Loucy (cell line): ENCODE measurements at regions not wholly inside any gene's neighbourhood (a gene's known extent, or its start where the extent isn't known, plus 50 kb on each side); places are given as distances from the start of the nearest gene placed in this dataset.

Experiments
- H2AFZ ChIP-seq: fragments of 200-600 bp; sonication (generic); 2 replicates; pipeline ENCODE4 v1.6.0; 2016; ENCODE audit warnings: antibody characterized with exemption, mild to moderate bottlenecking, low read length, moderate library complexity
- H3F3A ChIP-seq: fragments of 200-600 bp; 2 replicates; pipeline ENCODE4 v1.6.0; 2016; ENCODE audit warnings: antibody characterized with exemption, low read depth, mild to moderate bottlenecking
- H3K27me3 ChIP-seq: fragments of 200-600 bp; sonication (generic); 2 replicates; pipeline ENCODE4 v1.6.1; 2014; ENCODE audit warnings: low read length, mild to moderate bottlenecking; ENCODE audit not compliant: insufficient read depth, poor library complexity, severe bottlenecking
- H3K36me3 ChIP-seq: fragments of 200-600 bp; sonication (generic); 2 replicates; pipeline ENCODE4 v1.6.1; 2016; ENCODE audit warnings: low read length; ENCODE audit not compliant: insufficient read depth
- H3K4me1 ChIP-seq: fragments of 200-600 bp; sonication (generic); 2 replicates; pipeline ENCODE4 v1.5.1; 2014; ENCODE audit warnings: low read length, mild to moderate bottlenecking; ENCODE audit not compliant: insufficient read depth, poor library complexity, severe bottlenecking
- H3K4me2 ChIP-seq: fragments of 200-600 bp; sonication (generic); 2 replicates; pipeline ENCODE4 v1.6.0; 2014; ENCODE audit warnings: antibody characterized with exemption, low read length, low read depth, mild to moderate bottlenecking; ENCODE audit not compliant: poor library complexity, severe bottlenecking
- H3K4me3 ChIP-seq: fragments of 200-600 bp; sonication (generic); 2 replicates; pipeline ENCODE4 v1.5.1; 2014; ENCODE audit warnings: low read length, mild to moderate bottlenecking, mixed read lengths; ENCODE audit not compliant: poor library complexity, severe bottlenecking
- H3K79me2 ChIP-seq: fragments of 200-600 bp; sonication (generic); 2 replicates; pipeline ENCODE4 v1.6.1; 2014; ENCODE audit warnings: low read length; ENCODE audit not compliant: insufficient read depth
- H3K9ac ChIP-seq: fragments of 200-600 bp; sonication (generic); 2 replicates; pipeline ENCODE4 v1.6.0; 2014; ENCODE audit warnings: mild to moderate bottlenecking, low read depth, low read length, moderate library complexity; ENCODE audit not compliant: poor library complexity, severe bottlenecking
- H3K9me2 ChIP-seq: fragments of 200-600 bp; sonication (generic); replicated peaks from 2 replicates; pipeline ENCODE4 v1.6.1; 2016; ENCODE audit warnings: low read depth, low read length, mixed read lengths
- H3K9me3 ChIP-seq: fragments of 200-600 bp; sonication (generic); 2 replicates; pipeline ENCODE4 v1.6.1; 2014; ENCODE audit warnings: mild to moderate bottlenecking, antibody characterized with exemption, low read length, low read depth; ENCODE audit not compliant: insufficient read depth
- H4K20me1 ChIP-seq: fragments of 200-600 bp; sonication (generic); 2 replicates; pipeline ENCODE4 v1.6.0; 2014; ENCODE audit warnings: antibody characterized with exemption, low read length, mild to moderate bottlenecking; ENCODE audit not compliant: insufficient read depth, poor library complexity, severe bottlenecking
- EZH2phosphoT487 ChIP-seq: fragments of 200-600 bp; IDR thresholded peaks from 2 replicates; pipeline ENCODE4 v1.6.1; 2018; ENCODE audit warnings: antibody characterized with exemption, mild to moderate bottlenecking, moderate library complexity, borderline replicate concordance
- TF ChIP-seq, protein P1 (sequence below): fragments of 200-600 bp; sonication (generic); conservative IDR thresholded peaks from 2 replicates; pipeline ENCODE4 v1.5.1; 2014; ENCODE audit warnings: mild to moderate bottlenecking, antibody characterized with exemption, low read length

DNA sequence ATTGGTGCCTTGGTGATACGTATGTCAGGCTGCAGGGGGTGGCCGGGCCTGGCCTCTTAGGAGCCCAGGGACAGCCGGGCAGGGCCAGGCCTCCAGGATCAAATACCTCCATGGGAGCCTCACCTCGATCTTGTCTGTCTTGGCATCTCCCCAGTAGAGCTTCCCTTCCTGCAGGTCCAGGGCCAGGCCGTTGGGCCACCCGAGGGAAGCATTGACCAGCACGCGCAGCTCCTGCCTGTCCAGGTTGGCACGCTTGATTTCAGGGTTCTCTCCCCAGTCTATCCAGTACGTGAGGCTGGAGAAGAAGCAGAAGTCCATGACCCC, 137.7 kb downstream of the CRYBB2 start:
- Histone ChIP-seq H3K9me3 (no peaks in the 10 kb centered on the region), H3K4me3 (no peak overlapping the region), H3F3A (no peaks in the 10 kb centered on the region), H3K79me2 (peaks cover 20% of the 10 kb centered on the region; the same call in 1 of the 2 replicates), H3K4me1 (peaks cover 10% of the 10 kb centered on the region), H3K9ac (no peak overlapping the region), H3K9me2 (no peaks in the 10 kb centered on the region), H3K36me3 (peaks cover 99% of the 10 kb centered on the region; the same call in 1 of the 2 replicates), H2AFZ (no peak overlapping the region), H3K27me3 (no peaks in the 10 kb centered on the region), H4K20me1 (peaks cover 16% of the 10 kb centered on the region), H3K4me2 (no peak overlapping the region)
- TF ChIP-seq, protein P1, sequence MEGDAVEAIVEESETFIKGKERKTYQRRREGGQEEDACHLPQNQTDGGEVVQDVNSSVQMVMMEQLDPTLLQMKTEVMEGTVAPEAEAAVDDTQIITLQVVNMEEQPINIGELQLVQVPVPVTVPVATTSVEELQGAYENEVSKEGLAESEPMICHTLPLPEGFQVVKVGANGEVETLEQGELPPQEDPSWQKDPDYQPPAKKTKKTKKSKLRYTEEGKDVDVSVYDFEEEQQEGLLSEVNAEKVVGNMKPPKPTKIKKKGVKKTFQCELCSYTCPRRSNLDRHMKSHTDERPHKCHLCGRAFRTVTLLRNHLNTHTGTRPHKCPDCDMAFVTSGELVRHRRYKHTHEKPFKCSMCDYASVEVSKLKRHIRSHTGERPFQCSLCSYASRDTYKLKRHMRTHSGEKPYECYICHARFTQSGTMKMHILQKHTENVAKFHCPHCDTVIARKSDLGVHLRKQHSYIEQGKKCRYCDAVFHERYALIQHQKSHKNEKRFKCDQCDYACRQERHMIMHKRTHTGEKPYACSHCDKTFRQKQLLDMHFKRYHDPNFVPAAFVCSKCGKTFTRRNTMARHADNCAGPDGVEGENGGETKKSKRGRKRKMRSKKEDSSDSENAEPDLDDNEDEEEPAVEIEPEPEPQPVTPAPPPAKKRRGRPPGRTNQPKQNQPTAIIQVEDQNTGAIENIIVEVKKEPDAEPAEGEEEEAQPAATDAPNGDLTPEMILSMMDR = no peak
- TF ChIP-seq EZH2phosphoT487 = no peak

DNA sequence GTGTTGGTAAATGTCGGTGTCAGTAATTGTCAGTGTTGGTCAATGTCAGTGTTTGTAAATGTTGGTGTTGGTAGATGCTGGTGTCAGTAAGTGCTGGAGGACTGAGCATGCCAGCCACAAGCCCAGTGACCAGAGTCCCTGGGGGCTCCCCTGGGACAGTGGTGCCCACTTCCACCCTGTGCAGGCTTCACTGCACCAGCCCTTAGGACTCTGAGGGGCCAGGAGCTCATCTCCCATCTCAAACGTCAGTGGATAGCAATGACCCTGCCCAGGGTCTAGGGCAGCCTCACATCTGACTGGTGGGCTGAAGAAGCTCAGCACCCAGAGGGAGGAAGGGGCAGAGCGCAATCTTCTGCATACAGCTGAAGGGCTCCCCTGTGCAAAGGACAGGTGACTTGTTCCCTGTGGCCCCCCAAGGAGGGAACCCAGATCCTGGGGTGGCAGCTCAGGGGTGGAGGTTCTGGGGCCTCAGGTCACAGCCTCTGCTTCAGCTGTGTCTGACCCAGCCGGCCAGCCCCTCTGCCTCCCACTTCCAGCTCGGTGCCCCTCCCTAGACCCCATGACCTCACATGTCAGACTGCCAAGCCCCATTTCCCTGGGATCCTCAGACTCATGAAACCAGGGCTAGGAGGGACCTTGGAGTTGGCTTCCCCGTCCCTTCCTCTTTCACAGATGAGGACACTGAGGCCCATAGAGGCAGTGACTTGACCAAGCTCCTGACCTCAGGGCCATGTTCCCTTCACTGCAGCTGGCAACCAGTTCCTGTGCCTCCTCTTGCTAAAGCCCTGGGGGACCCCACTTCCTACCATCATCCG, 138.4 kb downstream of the CRYBB2 start:
- no peak overlapping the region for H3K9ac ChIP-seq
- H3K4me1 ChIP-seq = peaks cover 10% of the 10 kb centered on the region
- no peak overlapping the region for H2AFZ ChIP-seq
- no peaks in the 10 kb centered on the region for H3F3A ChIP-seq
- H4K20me1 ChIP-seq = peaks cover 22% of the 10 kb centered on the region
- no peaks in the 10 kb centered on the region for H3K27me3 ChIP-seq
- no peak for TF ChIP-seq EZH2phosphoT487
- TF ChIP-seq, protein P1 = no peak
- peaks cover 25% of the 10 kb centered on the region for H3K79me2 ChIP-seq
- H3K4me2 ChIP-seq = no peak overlapping the region
- no peak overlapping the region for H3K4me3 ChIP-seq
- no peaks in the 10 kb centered on the region for H3K9me3 ChIP-seq
- H3K9me2 ChIP-seq = no peaks in the 10 kb centered on the region
- peaks cover 92% of the 10 kb centered on the region; the same call in 1 of the 2 replicates for H3K36me3 ChIP-seq

DNA sequence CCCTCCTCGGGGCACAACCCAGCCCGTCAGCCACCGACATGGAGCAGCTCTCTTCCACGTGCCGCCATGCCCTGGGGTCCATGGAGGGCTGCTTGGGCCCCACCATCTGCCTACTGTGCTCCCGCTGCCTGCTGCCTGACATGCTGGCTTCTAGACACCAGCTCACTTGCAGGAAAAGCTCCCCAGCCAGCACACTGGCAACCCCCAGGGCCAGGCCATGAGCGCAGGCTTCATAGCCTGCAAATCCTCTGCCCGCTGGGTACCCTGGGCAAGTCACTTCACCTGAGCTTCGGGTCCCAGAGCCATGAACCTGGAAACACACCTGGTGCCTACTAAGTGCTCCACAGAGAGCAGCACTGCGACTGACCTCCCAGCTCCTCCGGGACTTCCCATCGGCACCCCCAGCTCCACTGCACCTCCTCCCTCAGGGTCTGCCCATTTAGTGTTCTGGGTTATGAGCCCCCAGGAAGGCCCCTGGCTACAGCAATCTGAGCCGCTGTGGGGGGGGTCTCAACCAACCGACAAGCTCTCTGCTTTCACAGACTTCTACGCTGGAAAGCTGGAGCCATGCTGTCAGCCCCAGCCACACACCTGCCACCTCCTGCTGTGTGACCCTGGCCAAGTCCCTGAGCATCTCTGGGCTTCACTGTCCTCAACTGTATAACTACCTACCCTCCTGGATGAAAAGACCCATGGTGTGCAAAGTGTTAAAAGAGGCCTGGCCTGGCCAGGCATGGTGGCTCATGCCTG, 139.2 kb downstream of the CRYBB2 start:
- no peaks in the 10 kb centered on the region for H3K9me3 ChIP-seq
- H2AFZ ChIP-seq = no peak overlapping the region
- peaks cover 10% of the 10 kb centered on the region for H3K4me1 ChIP-seq
- H3K79me2 ChIP-seq = peaks cover 26% of the 10 kb centered on the region
- no peaks in the 10 kb centered on the region for H3K9me2 ChIP-seq
- peaks cover 88% of the 10 kb centered on the region; the same call in 1 of the 2 replicates for H3K36me3 ChIP-seq
- no peaks in the 10 kb centered on the region for H3K27me3 ChIP-seq
- H3K9ac ChIP-seq = no peak overlapping the region
- H4K20me1 ChIP-seq = peaks cover 26% of the 10 kb centered on the region
- H3F3A ChIP-seq = no peaks in the 10 kb centered on the region
- no peak overlapping the region for H3K4me2 ChIP-seq
- no peak overlapping the region for H3K4me3 ChIP-seq
- TF ChIP-seq, protein P1 = no peak
- no peak for TF ChIP-seq EZH2phosphoT487
